T-helper 9 cell (primary cell): ENCODE measurements at regions not wholly inside any gene's neighbourhood (a gene's known extent, or its start where the extent isn't known, plus 50 kb on each side); places are given as distances from the start of the nearest gene placed in this dataset.

Experiments
- DNase-seq: peaks from one replicate; pipeline ENCODE4 v3.0.0-alpha.2; 2020

DNA sequence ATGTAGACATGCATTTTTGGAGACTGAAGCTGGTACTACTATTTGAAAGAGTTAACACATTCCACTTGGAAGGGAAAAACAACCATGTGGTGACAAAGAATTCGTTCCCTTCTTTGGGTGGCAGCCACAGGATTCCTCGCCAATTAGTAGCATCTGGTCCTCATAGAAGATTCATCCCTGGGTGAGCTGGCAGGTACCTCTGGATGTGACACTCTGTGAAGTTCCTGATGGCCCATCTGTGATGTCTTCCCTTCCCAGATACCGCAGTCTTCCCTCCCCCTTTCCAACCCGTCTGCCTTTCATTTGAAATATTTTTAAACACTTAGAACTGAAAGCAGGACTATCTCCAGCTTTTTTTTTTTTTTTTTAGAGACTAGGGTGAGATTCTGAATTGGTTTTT, 569.5 kb downstream of the TYW1 start:
- no peak for DNase-seq

DNA sequence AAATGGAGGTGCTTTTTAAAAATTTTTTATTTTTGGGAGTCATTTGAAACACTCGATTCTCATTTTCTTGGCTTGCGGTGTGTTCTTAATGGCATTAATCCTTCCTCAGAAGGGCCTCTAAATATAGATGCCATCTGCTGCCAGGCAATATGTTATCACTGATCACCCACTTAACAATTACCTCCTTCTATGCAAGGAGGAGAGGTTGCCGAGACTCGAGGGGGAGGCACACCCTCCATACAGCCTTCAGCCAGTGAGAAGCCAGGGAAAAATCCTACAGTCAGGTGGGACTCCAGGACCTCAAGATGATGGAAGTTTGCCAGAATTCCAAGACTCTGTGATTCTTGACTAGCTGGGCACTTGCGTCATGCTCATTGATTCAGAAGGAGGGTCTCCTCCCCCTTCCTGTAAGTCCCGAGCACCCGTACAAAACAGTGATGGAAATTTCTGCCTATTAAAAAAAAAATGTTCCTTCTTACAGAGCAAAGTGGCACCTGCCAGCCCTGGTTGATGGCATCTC, 574.5 kb downstream of the TYW1 start:
- DNase-seq = no peak

DNA sequence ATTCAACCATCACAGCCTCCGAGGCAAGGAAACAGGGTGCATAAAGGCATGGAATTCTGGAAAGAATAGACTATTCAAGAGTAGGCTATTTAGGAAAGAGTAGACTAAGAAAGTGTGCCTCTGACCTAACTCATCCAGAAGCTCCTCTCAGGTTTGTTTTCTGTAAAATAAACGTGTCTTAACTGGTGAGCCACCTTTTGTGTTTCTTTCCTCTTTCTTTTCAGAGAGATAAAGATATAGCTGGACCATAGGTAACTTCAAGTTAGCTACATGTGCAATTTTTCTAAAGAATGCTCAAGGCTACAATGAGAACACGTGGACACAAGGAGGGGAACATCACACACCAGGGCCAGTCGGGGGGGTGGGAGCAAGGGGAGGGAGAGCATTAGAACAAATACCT, 577.0 kb downstream of the TYW1 start:
- DNase-seq = no peak

DNA sequence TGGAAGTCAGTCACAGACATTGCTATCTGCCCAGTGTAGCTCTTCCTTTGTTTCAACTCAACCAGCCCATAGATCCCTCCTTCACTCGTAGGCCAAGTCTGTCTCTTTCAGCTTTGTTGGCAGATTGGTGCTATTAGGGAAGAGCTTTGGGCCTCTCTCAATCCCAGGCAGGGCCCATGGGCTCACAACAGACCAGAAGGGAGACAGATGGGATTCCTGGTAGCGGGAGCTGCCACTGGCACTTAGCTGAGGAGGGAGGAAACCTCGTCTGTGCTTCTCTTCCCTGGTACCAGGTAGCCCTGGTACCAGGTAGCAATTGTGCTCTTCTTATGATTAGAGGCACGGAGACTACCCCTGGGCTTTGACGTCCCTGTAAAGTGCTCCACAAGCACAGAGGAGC, 592.0 kb downstream of the TYW1 start:
- no peak for DNase-seq

DNA sequence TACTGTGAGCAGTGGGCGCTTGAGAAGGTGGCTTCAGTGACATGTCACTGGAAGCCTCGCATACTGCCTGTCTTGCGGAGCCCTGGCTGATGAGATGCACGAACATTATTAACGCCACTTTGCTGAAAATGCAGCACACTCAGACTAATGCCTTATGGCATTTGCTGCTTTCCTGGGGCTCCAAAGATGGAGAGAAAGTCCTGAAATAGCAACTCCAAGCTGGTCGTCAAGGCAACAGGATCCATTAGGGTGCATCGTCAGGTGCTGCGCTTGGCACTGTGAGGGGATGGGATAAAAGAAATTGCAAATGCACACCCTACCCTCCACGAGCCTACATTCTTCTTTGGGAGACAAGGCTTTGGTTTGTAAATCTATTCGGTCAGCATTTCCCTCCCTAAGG, 592.5 kb downstream of the TYW1 start:
- DNase-seq = no peak

DNA sequence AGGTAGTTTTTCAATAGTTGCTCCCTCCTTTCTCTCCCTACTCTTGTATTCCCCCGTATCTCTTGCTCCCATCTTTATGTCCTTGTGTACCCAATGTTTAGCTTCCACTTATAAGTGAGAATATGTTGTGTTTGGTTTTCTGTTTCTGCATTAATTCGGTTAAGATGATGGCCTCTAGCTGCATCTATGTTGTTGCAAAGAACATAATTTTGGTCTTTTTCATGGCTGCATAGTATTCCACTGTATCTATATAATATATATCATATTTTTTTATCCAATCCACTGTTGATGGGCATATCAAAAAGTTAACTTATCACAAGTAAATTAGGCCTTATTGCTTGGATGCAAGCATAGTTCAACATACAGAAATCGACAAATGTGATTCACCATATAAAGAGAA, 594.0 kb downstream of the TYW1 start:
- no peak for DNase-seq

DNA sequence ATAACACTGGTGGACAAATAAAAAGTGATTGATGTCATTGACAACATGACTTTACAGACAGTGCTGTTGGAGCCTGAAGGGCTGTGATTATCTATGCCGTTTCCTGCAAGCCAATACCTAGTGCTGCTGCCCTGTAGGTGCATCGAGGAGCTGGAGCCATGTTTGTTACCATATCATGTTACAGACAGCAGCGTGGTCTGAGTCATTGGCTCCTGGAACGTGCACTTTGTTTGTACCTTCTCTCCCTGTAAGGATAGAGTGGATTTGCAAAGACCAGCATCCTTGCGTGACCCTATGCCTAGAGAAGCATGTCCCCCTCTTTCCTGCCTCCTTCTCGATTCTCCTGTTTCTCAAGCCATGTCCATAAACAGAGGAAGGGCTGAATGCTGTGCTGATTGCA, 597.2 kb downstream of the TYW1 start:
- DNase-seq = no peak

DNA sequence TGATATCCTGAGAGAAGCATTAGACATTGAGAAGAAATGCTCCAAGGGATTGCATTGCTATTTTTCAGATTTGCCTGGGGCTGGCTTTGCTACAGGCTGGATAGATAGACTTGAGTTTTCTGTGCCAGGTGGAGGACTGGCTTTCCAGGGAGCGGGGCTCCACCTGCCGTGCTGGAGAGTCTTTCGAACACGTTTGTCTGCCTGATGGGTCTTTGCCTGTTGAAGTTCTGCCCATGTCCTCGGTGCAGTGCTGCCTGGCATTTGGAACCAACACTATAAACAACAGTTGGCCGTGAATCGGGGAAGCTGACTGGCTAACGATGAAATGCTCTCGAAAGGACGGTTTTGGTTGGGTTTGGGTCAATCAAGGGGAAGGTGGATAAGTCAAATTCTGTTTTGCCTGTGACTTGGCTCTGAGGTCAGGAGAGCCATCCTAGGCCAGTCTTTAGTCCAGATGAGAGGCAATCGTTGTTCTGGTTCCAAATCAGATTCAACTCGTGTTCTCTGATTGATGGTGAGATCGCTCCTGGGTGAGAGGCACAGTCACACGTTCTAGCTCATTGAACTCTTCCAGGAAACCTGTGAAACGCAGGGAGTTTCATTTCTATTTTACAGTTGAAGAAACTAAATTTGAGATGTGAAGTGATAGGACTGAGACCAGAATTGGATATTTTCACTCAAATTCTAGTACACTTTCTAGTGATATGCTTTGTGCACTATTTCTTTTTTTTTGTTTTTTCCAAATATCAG, 599.0 kb downstream of the TYW1 start:
- DNase-seq = no peak

DNA sequence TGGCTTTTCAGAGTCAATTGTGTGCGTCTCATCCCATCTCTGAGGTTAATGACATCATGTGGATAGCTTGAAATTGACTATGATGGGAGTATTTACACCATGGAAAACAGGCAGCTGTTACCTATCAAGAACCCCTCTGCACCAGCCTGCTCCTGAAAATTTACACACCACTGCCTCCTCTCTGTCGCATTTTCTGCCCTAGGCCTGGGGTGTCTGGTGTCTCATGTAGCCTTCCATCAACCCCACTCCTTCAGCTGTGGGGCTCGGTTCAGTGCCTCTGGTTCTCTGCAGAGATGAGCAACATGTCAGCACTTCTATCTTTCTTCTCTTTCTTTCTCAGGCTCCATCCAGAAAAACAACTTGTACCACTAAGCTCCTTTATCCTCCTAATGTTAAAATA, 600.5 kb downstream of the TYW1 start:
- DNase-seq = no peak

DNA sequence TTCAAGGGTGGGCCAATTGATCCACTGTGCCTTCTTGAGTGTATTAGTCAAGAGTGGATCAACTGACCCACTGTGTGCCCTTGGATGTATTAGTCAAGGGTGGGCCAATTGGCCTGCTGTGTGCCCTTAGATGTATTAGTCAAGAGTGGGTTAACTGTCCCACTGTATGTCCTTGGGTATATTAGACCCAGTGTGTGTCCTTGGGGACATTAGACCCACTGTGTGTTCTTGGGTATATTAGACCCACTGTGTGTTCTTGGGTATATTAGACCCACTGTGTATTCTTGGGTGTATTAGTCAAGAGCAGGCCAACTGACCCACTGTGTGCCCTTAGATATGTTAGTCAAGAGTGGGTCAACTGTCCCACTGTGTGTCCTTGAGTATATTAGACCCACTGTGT, 601.8 kb downstream of the TYW1 start:
- no peak for DNase-seq

DNA sequence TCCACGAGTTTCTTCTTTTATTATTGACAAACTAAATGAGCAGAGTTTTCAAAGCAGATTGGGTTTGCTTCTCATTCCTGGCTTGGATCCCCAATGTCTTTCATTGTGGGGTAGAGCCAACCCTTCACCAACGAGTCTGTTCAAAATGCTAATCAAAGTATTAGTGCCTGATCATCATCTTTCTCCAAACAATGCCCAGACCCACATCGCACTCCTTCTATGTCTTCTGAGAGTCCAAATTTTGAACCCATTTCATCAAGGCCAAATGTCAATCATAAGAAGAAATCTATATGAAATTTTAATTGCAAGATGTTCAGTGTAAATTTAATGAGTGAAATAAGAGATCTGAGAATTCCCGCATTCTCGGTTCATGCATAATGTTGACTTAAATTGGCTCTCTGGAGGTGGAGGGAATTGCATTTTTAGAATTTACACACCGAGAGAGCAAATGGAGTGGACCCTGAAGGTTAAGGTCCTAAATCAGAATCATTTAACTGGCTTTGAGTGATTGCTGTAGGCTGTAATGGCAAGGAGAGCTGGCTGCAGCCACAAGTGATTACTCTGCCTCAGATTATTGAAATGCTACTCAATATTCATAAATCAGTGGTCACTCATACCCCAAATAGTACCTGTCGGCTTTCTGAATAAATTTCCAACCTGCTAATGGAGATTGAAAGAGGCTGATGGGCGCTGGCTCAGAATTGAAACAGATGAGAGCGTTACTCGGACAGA, 602.9 kb downstream of the TYW1 start:
- no peak for DNase-seq

DNA sequence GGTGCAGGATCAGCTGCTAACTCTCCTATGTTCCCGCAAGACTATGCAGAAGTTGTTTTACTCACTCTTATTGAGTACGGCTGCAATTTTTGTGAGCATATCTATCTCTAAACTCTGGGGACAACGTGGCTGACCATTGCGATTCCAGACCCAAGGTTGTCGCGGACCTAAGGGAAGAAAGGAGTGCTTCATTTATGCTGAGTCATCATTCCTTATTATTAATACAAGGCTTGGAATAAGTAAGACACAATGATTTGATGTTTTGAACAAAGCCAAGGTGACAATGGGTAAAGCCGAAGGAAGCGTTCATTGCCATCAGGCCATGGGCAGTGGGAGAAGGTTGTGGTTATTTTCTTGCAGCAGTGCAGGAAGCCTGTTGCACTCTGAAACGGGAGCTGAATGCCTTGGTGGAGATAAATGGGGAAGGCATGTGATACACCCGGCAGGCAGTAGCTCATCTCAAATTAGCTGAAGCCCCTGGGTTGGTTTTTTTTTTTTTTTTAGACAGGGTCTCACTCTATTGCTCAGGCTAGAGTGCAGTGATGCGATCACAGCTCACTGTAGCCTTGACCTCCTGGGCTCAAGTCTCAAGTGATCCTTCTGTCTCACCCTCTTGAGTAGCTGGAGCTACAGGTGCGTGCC, 605.7 kb downstream of the TYW1 start:
- no peak for DNase-seq

DNA sequence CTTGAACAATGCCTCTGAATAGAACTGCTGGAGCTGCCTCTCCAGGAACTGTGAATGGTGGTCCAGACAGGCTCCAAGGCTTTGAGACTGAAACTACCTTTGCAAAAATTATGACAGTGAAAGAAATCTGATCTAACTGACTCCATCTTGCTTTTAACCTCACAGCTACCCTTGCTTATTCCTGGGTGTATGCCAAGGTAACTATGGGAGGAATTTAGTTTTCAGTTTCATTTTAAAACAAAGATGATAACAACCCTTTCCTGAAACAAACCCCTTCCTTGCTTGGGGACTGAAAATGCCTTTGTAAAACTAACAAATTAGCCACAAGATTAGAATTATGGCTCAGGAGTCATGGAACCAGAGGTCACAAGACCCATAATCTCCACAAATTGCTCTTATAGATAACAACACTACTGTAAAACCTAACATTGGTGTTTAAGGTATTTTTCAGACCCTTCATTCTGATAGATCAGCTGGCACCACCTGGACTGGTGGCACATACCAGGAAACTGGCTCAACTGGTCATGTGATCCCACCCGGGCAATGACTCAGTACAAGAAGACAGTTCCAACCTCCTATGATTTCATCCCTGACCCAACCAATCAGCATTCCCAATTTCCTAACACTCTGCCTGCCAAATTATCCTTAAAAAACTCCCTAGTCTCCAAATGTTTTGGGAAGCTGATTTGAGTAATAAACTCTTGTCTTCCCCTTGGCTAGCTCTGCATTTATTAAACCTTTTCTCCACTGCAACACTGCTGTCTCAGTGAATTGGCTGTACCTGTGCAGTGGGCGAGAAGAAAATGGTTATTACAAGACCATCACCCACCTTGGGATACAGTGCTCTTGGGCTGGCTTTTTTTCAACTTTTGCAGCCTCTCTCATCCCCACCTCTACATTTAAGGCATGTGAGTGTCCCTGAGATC, 608.1 kb downstream of the TYW1 start:
- no peak for DNase-seq

DNA sequence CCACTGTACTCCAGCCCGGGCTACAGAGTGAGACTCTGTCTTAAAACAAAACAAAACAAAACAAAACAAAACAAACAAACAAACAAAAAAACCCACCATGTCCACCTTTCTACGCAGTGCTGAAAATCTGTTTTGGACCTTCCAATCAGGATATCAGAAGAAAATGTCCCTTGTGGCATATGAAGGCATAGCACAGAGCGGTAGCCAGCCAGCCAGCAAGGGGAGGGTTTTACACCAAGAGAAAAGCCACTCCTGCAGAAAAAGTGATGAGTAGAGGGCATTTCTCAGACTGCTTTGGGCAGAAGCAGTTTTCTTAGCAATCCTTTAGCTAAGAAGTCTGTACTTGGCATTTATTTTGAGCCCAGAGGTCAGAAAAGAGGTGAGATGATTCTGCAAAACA, 612.2 kb downstream of the TYW1 start:
- DNase-seq = no peak

DNA sequence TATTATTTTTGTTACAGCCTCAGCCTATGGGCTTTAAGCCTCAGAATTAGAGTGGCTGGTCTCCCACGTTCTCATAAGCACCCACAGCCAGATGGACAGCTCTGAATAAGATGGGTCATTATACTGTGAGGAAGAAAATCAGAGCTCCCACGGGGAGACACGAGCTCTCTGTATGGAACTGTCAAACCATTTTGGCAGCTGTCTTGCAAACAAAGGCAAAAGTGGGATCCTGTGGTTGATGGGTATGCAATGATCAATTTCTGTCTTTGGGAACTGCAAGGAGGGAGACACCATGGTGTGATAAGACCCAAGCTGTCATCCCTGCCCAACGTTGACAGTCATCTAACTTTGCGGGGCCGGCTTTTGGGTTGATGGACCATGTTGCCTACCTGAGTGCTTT, 614.3 kb downstream of the TYW1 start:
- DNase-seq = no peak

DNA sequence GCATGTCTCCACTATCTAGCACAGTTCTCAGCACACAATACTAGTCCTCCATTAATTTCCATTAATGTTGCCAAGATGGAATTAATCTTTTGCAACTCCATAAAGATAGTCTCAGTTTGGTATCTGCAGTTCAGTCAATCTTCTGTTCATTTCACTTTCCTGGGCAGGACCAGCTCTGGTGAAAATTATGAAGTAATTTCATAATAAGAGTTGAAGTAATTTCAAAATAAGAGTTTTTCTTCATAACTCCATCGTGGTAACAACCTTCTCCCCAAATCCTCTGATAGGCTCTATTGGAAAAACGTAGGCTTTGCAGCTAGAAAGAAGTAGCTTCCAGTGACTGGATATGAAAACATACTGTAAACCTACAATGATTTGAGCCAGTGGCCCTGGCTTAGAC, 618.2 kb downstream of the TYW1 start:
- no peak for DNase-seq

DNA sequence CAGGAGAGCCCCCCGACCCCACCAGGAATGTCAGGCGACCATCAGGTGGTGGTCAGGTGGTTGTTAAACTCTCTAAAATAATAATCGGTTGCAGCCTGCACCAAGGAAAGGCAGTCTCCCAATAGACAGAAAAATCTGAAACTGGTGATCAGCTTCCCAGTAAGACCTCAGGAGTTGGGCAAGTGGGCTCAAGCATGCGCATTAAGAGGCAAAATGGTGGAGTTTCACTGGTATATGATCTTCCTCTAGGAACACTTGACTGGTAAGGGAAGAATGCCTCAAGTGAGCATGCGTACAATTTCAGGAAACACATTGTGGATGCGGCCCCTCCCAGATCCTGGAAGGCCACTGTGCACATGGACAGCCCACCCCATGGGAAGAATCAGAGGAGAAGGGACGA, 619.9 kb downstream of the TYW1 start:
- no peak for DNase-seq

DNA sequence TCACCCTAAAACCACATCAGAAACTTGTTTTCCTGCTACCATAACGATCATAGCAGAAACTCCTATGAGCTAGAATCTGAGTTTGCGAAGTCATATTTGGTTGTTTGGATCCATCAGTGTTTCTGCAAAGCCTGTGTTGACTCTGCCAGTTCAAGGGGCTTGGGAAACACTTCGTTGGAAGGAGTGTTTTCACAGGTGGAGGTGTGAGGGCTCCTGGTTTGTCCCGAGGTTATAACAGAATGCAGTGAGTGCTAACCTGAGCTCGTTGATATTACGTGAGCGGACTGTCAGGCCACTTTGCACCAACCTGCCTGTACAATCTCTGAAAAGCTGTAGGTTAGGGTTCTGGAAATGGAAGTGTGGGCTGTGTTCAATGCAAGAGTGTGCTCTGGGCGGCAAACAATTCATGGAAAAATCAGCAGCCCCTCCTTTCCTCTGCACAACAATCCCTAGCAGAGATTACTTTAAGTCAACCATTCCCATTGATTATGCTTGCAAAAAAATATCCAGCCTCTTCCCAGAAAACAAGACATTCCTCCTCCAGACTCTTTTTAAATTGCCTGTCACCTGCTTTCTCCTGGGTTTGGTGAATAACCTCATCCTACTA, 622.0 kb downstream of the TYW1 start:
- no peak for DNase-seq

DNA sequence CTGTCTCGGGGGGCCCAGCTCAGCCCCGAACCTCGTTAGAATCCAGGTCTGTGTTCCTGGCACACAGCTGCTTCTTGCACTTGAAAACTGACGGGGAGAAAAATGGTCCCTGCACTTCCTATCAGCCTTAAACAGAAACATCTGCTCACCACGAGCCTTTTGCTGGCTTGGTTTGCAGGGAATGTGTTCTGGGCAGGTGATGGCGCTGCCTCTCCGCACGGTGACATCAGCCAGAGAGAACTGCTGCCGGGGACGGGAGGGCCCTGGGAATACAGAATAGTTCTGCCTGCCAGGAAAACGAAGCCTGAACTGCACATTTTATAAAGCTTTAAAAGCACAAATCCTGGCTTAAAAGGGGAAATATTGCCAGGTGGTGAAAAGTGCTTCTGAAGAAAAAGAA, 622.5 kb downstream of the TYW1 start:
- no peak for DNase-seq

DNA sequence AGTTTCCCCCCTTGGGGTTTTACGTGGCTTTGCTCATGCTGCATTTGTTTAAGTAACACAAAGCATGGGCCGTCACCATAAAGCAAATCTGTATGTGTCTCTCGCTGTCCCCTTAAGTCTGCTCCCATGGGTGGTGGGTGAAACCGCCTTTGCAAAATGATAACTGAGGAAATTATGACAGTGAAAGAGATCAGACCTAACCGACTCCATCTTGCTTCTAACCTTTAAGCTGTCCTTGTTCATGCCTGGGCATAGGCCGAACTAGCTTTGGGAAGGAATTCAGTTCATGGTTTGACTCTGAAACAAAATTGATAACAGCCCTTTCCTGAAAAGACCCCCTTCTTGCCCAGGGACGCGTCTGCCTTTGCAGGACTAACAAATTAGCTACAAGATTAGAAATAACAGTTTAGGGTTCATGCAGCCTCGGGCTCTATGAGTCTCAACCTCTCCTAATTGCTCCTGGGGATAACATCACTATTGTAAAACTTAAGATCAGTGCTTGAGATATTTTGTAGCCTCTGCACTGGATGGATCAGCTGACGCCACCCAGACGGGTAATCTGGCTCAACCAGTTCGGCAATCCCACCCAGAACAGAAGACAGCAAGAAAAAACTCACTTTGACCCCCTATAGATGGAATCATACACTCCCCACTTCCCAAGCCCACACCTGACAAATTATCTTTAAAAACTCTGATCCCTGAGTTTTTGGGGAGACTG, 623.7 kb downstream of the TYW1 start:
- DNase-seq = no peak

DNA sequence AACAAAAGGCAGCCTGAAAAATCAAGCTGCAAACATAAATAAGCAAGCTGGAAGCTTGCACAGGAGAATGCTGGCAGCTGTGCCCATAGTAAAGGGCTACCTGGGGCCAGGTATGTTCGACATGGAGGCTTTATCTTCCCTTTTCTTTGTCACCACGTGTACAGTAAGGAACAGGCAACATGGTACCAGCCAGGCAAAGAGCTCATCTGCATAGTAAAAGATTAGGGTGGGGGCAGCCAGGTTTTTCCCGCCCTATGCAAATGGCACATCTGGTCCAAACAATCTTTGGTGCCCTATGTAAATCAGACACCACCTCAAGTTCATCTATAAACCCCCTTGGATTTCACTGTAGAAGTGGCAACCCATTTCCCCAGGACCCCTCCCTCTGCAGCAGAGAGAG, 625.1 kb downstream of the TYW1 start:
- DNase-seq = no peak

DNA sequence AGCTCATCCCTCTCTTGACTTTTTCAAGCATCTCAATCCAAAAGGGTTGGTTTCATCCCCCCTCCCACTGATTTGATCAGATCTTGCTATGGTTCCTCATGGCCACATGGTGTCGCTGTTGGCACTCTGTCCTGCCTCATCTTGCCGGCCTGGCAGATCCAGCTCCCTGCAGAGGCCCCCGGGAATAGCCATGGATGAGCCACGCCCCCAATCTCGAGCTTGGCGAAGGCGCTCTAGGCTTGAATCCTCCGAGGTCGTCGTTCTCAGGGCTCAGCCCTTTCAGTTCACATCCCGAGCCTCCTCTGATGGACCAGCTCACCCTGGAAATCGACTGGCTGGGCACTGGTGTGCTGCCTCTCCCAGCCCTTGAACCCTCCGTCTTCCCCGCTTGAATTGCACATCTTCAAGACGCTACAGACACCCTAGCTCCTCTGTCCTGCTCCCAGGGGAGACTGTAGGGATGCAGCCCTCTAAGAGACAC, 628.7 kb downstream of the TYW1 start:
- DNase-seq = peak; percentile 1
